Bronchial epithelial cell (primary cell): ENCODE measurements at regions not wholly inside any gene's neighbourhood (a gene's known extent, or its start where the extent isn't known, plus 50 kb on each side); places are given as distances from the start of the nearest gene placed in this dataset.

Experiments used
- DNase-seq: peaks from one replicate; pipeline ENCODE4 v3.0.0-alpha.2; 2010; ENCODE audit warnings: low read depth
- FAIRE-seq: peaks from 2 replicates; lab custom pipeline; 2011; peaks lifted over from hg19 to GRCh38; lab: Jason Lieb, UNC
- H3K27me3 ChIP-seq: 2 replicates; pipeline ENCODE4 v1.5.1; 2011; ENCODE audit warnings: low read length; ENCODE audit not compliant: control insufficient read depth, insufficient read depth
- H3K36me3 ChIP-seq: 2 replicates; pipeline ENCODE4 v1.5.1; 2011; ENCODE audit warnings: low read length; ENCODE audit not compliant: control insufficient read depth, insufficient read depth
- H3K4me3 ChIP-seq: 2 replicates; pipeline ENCODE4 v1.5.1; 2011; ENCODE audit warnings: mild to moderate bottlenecking, low read depth, low read length, control low read depth
- TF ChIP-seq, protein P1 (sequence below): IDR thresholded peaks from 2 replicates; pipeline ENCODE4 v1.5.1; 2011; ENCODE audit warnings: mild to moderate bottlenecking, moderate library complexity, low read length, control low read depth, inconsistent platforms; ENCODE audit not compliant: insufficient read depth, severe bottlenecking

DNA sequence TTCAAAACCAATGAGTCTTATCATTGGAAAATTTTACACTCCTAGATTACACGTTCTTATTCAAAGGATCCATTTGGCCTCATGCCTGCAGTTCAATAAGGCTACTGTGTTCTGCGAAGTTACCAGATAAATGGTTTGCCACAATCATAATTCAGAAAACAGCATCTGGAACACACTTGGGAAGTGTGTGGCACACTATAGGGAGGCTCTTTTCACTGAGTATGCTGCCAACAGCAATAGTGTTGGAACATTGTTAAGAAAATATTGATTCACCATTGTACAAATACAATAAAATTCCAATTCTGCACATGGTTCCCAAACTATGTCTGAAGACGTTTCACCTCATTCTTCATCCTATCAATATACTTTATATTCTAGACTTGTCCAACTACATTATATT is 141.4 kb upstream of the DOK6 start:
- no peaks in the 10 kb centered on the region for H3K36me3 ChIP-seq
- no peak overlapping the region for H3K4me3 ChIP-seq
- H3K27me3 ChIP-seq = no peaks in the 10 kb centered on the region
- DNase-seq (no peak), FAIRE-seq (no peak)
- TF ChIP-seq, protein P1, sequence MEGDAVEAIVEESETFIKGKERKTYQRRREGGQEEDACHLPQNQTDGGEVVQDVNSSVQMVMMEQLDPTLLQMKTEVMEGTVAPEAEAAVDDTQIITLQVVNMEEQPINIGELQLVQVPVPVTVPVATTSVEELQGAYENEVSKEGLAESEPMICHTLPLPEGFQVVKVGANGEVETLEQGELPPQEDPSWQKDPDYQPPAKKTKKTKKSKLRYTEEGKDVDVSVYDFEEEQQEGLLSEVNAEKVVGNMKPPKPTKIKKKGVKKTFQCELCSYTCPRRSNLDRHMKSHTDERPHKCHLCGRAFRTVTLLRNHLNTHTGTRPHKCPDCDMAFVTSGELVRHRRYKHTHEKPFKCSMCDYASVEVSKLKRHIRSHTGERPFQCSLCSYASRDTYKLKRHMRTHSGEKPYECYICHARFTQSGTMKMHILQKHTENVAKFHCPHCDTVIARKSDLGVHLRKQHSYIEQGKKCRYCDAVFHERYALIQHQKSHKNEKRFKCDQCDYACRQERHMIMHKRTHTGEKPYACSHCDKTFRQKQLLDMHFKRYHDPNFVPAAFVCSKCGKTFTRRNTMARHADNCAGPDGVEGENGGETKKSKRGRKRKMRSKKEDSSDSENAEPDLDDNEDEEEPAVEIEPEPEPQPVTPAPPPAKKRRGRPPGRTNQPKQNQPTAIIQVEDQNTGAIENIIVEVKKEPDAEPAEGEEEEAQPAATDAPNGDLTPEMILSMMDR = no peak

DNA sequence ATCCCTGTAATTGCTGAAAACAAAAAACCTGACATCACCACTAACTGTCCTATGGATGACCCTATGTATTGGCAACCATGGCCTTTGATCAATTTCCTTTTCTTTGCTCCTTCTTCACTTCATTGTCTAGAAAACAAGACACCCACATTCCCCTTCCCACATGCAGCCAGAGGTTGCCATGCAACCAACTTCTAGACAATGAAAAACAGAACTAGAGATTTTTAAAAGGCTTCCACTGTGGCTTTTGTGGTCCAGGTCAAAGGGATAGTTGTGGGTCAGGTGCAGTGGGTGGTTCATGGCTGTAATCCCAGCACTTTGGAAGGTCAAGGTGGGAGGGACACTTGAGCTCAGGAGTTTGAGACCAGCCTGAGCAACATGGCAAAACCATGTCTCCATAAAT is 139.3 kb upstream of the DOK6 start:
- no peak for FAIRE-seq
- H3K4me3 ChIP-seq = no peak overlapping the region
- no peak for DNase-seq
- TF ChIP-seq, protein P1 = no peak
- no peaks in the 10 kb centered on the region for H3K27me3 ChIP-seq
- H3K36me3 ChIP-seq = no peaks in the 10 kb centered on the region

DNA sequence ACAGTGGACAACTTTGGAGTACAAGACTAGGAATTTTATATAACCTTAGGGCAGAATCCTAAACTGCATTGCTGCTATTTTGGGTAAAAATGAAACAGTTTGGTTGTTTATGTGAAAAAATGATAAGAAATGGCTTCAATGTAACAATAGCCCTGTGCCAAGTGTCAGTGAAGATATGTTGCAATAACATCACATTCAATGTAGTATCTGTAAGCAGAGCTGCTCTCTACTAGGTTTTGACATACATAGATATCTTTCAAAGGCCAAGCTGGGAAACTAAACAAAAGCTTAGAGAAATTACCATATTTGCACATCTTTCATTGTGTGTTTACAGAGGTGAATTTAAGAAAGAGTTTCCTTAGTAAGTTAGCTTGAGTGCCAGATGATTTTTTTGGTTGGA is 135.0 kb upstream of the DOK6 start:
- H3K4me3 ChIP-seq = no peak overlapping the region
- no peak for FAIRE-seq
- no peak for DNase-seq
- no peaks in the 10 kb centered on the region for H3K36me3 ChIP-seq
- no peaks in the 10 kb centered on the region for H3K27me3 ChIP-seq
- TF ChIP-seq, protein P1 = no peak

DNA sequence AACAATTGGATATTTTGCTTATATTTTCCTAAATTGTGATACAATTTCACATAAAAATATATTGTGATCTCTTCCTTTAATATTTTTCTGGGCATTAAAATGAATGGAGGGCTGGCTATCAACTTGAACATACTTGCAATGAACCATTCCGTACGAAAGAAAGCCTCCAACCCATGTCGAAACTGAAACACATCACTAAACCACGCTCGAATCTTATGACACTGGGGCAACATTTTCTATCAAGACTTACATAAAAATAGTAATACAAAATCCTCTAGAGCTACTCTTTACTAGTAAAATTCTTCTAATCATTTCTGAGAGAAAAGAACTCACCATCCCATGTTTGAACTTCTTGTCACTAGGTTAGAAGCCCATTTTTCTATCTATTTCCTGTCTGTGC is 132.8 kb upstream of the DOK6 start:
- no peaks in the 10 kb centered on the region for H3K36me3 ChIP-seq
- no peak for DNase-seq
- no peak overlapping the region for H3K4me3 ChIP-seq
- FAIRE-seq = no peak
- H3K27me3 ChIP-seq = no peaks in the 10 kb centered on the region
- TF ChIP-seq, protein P1 = no peak

DNA sequence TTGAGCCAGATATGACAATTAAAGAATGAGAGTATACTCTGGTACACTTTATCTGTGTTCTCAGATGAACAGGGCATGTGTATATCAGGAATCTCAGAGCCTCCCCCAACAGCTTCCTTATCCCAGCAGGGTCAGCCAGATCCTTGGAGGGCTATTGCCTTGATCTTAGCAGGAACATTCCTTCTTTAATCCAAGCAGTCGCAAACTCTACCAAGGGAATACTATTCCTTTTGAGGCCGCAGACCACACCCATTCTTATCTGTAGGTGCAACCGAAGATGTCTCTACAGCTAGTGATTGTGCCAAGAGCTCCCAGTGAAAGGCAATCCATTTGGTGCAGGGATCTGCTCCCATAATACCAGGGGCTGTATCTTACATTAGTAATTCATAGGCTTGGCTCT is 118.3 kb upstream of the DOK6 start:
- H3K36me3 ChIP-seq = no peaks in the 10 kb centered on the region
- H3K4me3 ChIP-seq = no peak overlapping the region
- DNase-seq (no peak), FAIRE-seq (no peak)
- H3K27me3 ChIP-seq = no peaks in the 10 kb centered on the region
- TF ChIP-seq, protein P1 = no peak

DNA sequence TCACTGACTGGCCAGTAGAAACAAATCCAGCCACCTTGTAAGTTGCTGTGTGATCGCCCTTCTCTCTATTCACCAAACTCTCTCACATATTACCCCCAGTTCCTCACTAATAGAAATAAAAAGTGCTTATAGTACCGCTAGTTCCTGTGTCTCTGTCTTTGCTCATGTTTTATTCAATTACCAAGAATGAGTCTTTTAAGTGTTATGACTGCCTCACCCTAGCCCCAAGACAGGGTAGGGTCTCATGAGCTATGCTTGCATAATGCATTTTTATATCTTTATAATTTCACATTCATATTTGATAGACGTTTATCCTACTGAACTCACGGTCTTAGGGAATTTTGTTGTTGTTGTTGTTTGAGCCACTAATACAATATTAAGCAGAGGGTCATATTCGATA is 109.6 kb upstream of the DOK6 start:
- TF ChIP-seq, protein P1 = no peak
- no peak for DNase-seq
- H3K4me3 ChIP-seq = no peak overlapping the region
- no peaks in the 10 kb centered on the region for H3K27me3 ChIP-seq
- H3K36me3 ChIP-seq = no peaks in the 10 kb centered on the region
- no peak for FAIRE-seq
